Large intestine (tissue), 3 donors: ENCODE measurements at regions not wholly inside any gene's neighbourhood (a gene's known extent, or its start where the extent isn't known, plus 50 kb on each side); places are given as distances from the start of the nearest gene placed in this dataset.

ENCODE experiments used
- DNase-seq, 2 donors: peaks; one replicate each; pipeline versions ENCODE4 v3.0.0 to v3.0.0-alpha.2; 2013
- H3K27ac ChIP-seq: one replicate; pipeline ENCODE4 v1.5.1; 2013; ENCODE audit warnings: low read length
- H3K27me3 ChIP-seq: 2 replicates; pipeline ENCODE4 v1.6.1; 2013; ENCODE audit warnings: low read length; ENCODE audit not compliant: control insufficient read depth, insufficient read depth
- H3K36me3 ChIP-seq: 2 replicates; pipeline ENCODE4 v1.6.1; 2013; ENCODE audit warnings: low read length; ENCODE audit not compliant: control insufficient read depth, insufficient read depth
- H3K4me1 ChIP-seq: one replicate; pipeline ENCODE4 v1.6.1; 2013; ENCODE audit warnings: low read length; ENCODE audit not compliant: control insufficient read depth, insufficient read depth
- H3K4me3 ChIP-seq: one replicate; pipeline ENCODE4 v1.5.1; 2013; ENCODE audit warnings: low read length
- H3K9me3 ChIP-seq: one replicate; pipeline ENCODE4 v1.6.1; 2013; ENCODE audit warnings: mild to moderate bottlenecking, low read depth, low read length, moderate library complexity; ENCODE audit not compliant: control insufficient read depth
- WGBS: methylation state at CpG from one replicate; pipeline ENCODE4 v1.1.5; 2013; ENCODE audit warnings: low lambda C conversion rate; ENCODE audit not compliant: insufficient coverage; 5-methylcytosine and 5-hydroxymethylcytosine counted together

DNA sequence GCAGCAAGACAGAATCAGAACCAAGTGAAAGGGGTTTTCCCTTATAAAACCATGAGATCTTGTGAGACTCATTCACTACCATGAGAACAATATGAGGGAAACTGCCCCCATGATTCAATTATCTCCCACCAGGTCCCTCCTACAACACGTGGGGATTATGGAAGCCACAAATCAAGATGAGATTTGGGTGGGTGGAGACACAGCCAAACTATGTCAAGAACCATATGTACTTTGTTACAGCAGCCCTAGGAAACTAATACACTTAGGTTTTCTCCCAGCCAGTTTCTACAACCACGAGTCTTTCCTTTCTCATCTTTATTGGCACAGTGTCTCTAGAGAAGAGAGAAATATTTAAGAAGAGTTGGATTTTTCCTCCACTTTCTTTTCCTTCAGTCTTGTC is 72.6 kb downstream of the BTG1 start:
- H3K27ac ChIP-seq: no peak overlapping the region
- no peak overlapping the region for H3K4me3 ChIP-seq
- H3K36me3 ChIP-seq: no peaks in the 10 kb centered on the region
- no CpG with 5 or more reads among the region's 2 CpGs for whole genome bisulfite sequencing
- no peak for DNase-seq
- H3K4me1 ChIP-seq: peaks cover 14% of the 10 kb centered on the region
- no peaks in the 10 kb centered on the region for H3K9me3 ChIP-seq
- no peaks in the 10 kb centered on the region for H3K27me3 ChIP-seq

DNA sequence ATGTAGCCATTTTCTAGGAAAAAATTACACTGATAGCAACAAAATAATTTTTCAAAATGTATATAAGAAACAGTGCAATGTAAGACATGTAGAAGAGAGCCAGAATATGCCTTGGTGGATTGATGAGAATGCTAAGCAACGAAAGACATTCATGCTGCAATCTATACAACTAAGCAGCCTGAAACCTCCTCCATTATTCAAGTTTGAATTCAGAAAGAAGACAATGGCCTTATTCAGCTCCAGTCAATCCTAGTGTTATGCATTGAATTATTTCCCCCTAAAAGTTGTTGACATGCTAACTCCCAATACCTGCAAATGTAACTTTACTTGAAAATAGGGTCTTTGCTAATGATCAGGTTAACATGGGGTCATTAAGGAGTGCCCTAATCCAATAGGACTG is 73.5 kb downstream of the BTG1 start:
- no CpG with 5 or more reads among the region's 1 CpG for WGBS
- Histone ChIP-seq H3K27ac (no peak overlapping the region), H3K9me3 (no peaks in the 10 kb centered on the region), H3K4me3 (no peak overlapping the region), H3K4me1 (peaks cover 14% of the 10 kb centered on the region), H3K27me3 (no peaks in the 10 kb centered on the region), H3K36me3 (no peaks in the 10 kb centered on the region)
- DNase-seq: no peak

DNA sequence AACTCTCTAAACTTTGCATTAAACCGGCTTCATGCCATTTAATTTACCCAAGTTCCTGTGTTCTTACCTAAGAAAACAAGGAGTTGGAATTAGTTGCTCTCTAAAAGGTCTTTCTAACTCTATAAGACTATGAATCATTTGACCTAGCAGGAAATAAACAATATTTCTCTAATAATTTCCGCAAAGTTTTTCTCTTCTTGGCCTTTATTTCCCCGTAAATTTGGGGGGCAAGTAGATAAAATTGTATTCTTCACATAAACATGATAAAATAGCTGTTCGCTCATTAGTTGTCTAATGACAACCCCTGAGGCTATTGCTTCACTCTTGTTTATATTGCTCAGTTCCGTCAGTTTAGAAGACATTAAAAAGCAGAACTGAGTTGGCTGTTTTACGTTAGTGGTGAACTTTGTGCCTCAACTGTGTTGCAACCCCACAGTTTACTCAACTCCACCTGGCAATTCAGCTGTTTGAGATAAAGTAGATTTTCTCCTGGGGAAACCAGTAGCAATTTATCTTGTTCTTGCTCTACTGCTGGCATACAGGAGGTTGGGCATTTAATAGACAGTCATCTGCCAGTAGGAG is 74.7 kb downstream of the BTG1 start:
- peak; percentile 91 to 96 for DNase-seq
- no peaks in the 10 kb centered on the region for H3K36me3 ChIP-seq
- peak overlapping the region; percentile 69 for H3K27ac ChIP-seq
- no peaks in the 10 kb centered on the region for H3K9me3 ChIP-seq
- H3K27me3 ChIP-seq: no peaks in the 10 kb centered on the region
- WGBS: 17% methylated on average over 1 of the region's 6 CpGs
- no peak overlapping the region for H3K4me3 ChIP-seq
- peaks cover 14% of the 10 kb centered on the region for H3K4me1 ChIP-seq

DNA sequence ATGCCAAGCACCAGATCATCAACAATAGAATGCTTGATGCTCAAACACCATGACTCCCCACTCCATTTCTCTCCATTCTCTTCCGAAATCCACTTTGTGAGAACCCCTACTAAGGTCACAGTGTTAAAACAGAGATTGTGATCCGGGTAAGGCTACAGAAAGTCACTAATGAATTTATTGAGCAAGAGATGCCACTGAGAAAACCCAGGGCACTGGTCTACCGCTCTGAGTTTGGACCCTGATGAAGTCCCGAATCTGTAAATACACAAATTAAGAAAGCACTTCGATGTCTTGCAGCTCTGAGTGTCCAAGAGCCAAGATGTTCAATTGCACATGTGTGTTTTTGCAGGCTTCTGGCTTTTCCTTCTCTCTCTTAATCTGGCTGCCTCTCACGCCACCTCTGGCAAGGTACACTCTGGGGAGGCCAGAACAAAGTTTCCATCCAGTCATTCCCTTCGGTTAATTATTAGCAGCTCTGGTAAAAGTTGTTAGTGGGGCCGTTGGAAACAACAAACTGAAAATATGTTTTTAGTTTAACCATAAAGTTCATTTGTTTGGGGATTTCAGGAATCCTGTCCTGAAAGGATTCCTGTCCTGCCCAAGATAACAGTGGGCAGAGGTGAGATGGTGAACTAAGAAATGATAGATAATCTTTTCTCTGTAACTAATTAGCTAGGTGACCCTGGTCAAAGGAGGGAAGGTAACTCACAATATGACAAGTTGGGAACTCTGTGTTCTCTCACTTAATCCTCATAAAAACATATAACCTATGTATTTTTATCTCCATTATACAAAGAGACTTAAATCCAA is 75.4 kb downstream of the BTG1 start:
- H3K36me3 ChIP-seq: no peaks in the 10 kb centered on the region
- no peak overlapping the region for H3K4me3 ChIP-seq
- H3K4me1 ChIP-seq: peaks cover 14% of the 10 kb centered on the region
- WGBS: no CpG with 5 or more reads among the region's 8 CpGs
- peak overlapping the region; percentile 69 for H3K27ac ChIP-seq
- peak; percentile 83 to 92 for DNase-seq
- no peaks in the 10 kb centered on the region for H3K9me3 ChIP-seq
- H3K27me3 ChIP-seq: no peaks in the 10 kb centered on the region

DNA sequence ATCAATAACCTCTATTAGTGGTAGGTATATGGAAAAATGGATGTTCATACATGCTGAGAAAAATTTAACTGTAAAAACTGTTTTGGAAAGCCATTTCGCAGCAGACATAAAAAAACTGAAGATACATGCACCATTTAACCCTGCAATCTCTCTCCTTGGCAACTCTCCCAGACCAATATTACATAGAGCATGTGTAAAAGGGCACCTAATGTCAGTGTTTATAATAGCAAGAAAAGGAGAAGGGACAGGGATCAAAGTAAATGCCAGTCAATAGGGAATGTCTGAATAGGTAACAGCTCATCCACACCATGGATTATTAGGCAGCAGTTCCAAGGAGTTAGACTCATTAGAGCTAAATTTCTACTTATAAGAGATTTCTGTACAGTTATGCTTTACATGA is 77.2 kb downstream of the BTG1 start:
- H3K27ac ChIP-seq: no peak overlapping the region
- peak; percentile 7 to 34 for DNase-seq
- no peaks in the 10 kb centered on the region for H3K36me3 ChIP-seq

DNA sequence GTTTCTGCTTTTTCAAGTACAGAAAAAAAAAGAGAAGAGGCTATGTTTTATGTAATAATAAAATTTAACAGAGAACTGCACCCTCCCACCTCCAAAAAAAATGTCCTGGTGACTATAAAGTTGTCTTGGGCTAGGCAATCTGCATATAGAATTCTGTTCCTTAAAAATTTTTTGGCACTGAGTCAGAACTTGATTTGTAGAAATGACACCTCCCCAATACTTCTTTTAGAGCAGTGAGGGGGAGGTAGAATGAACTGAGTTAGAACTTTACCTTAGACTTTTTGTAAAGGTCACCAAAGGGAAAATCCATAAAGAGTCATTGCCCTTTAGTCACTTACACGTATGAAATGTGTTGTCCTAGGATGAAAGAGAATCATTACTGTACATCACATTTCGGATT is 80.0 kb downstream of the BTG1 start:
- H3K27me3 ChIP-seq: no peaks in the 10 kb centered on the region
- H3K36me3 ChIP-seq: no peaks in the 10 kb centered on the region
- H3K27ac ChIP-seq: no peak overlapping the region
- no CpG with 5 or more reads among the region's 2 CpGs for WGBS
- no peaks in the 10 kb centered on the region for H3K9me3 ChIP-seq
- H3K4me3 ChIP-seq: no peak overlapping the region
- DNase-seq: no peak
- peaks cover 10% of the 10 kb centered on the region for H3K4me1 ChIP-seq

More for the DNA sequence above, 77.2 kb downstream of the BTG1 start:
- H3K27me3 ChIP-seq: no peaks in the 10 kb centered on the region
- no CpG with 5 or more reads among the region's 1 CpG for WGBS
- peaks cover 14% of the 10 kb centered on the region for H3K4me1 ChIP-seq
- no peaks in the 10 kb centered on the region for H3K9me3 ChIP-seq
- H3K4me3 ChIP-seq: no peak overlapping the region

GRCh38 chr12:92065018-92065499 is 80.6 kb downstream of the BTG1 start:
- DNase-seq: no peak
- Histone ChIP-seq H3K9me3 (no peaks in the 10 kb centered on the region), H3K27me3 (no peaks in the 10 kb centered on the region), H3K27ac (no peak overlapping the region), H3K36me3 (no peaks in the 10 kb centered on the region), H3K4me1 (peaks cover 9% of the 10 kb centered on the region), H3K4me3 (no peak overlapping the region)
- WGBS: 62% methylated on average over 2 of the region's 8 CpGs

DNA sequence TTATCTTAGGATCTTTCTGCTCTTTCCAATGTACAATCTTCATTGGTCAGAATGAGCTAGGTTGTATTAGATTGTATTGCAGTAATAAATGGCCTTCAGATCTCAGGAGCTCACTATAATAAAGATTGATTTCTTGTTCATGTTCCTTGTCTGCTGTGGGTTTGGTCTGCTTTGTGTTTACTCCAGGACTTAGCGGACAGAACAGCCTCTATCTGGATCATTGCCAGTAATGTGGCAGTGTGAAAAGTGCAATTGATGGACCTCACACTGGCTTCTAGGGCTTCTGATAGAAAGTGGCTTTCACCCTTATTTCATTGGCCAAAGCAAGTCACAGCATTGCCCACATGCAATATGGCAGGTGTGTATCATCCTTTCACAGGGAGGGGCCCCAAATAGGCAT is 81.2 kb downstream of the BTG1 start:
- DNase-seq: no peak
- Histone ChIP-seq H3K4me3 (no peak overlapping the region), H3K27me3 (no peaks in the 10 kb centered on the region), H3K36me3 (no peaks in the 10 kb centered on the region), H3K27ac (no peak overlapping the region), H3K9me3 (no peaks in the 10 kb centered on the region), H3K4me1 (peaks cover 2% of the 10 kb centered on the region)
- WGBS: no CpG with 5 or more reads among the region's 1 CpG

DNA sequence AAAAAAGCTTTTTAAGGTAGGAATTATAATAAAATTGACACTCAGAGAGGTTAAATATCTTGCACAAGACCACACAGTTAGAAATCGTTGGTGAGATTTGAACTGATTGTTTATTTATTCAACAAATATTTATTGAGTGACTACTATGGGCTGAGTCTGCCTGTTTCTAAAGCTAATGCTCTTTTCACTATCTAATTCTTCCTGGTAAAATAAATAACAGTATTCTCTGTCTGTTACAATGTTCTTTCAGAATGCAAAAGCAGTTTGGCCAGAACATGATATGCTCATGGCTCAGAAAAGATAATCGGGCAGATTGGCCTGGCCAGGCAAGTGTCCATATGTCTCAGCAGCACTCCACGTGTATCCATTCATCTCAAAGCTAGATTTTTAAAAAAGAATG is 82.0 kb downstream of the BTG1 start:
- no CpG with 5 or more reads among the region's 3 CpGs for WGBS
- Histone ChIP-seq H3K4me3 (no peak overlapping the region), H3K4me1 (no peaks in the 10 kb centered on the region), H3K9me3 (no peaks in the 10 kb centered on the region), H3K36me3 (no peaks in the 10 kb centered on the region), H3K27me3 (no peaks in the 10 kb centered on the region), H3K27ac (no peak overlapping the region)
- DNase-seq: no peak

- no peaks in the 10 kb centered on the region for H3K4me1 ChIP-seq
- H3K27ac ChIP-seq: no peak overlapping the region
- no peaks in the 10 kb centered on the region for H3K27me3 ChIP-seq
- H3K36me3 ChIP-seq: no peaks in the 10 kb centered on the region
- no peak for DNase-seq
- 80% methylated on average over 2 of the region's 6 CpGs for WGBS
- no peak overlapping the region for H3K4me3 ChIP-seq
- no peaks in the 10 kb centered on the region for H3K9me3 ChIP-seq
These were observed 82.8 kb downstream of the BTG1 start for GRCh38 chr12:92062539-92063493.
